ENCODE measurements at regions not wholly inside any gene's neighbourhood (a gene's known extent, or its start where the extent isn't known, plus 50 kb on each side); places are given as distances from the start of the nearest gene placed in this dataset.
"Not testable (repeated sequence)": the region's sequence is repeated elsewhere in the genome, so short reads cannot be mapped to it uniquely, and the experiment has no call there.

- H3K4me3 ChIP-seq (ENCODE audit: low read length in 2 of 2) = no peak overlapping the region
- H3K27ac ChIP-seq (ENCODE audit: low read depth in 2 of 2, low read length in 2 of 2) = no peak overlapping the region
- H3K36me3 ChIP-seq (ENCODE audit: control insufficient read depth in 2 of 2, insufficient read depth in 2 of 2, low read length in 2 of 2) = no peaks in the 10 kb centered on the region
- H3K9me3 ChIP-seq (ENCODE audit: control insufficient read depth in 2 of 2, low read length in 2 of 2) = no peaks in the 10 kb centered on the region
- no peaks in the 10 kb centered on the region for H3K27me3 ChIP-seq (ENCODE audit: control insufficient read depth in 2 of 2, insufficient read depth in 2 of 2, low read length in 2 of 2)
- H3K4me1 ChIP-seq (ENCODE audit: control insufficient read depth in 2 of 2, insufficient read depth in 2 of 2, low read length in 2 of 2) = peaks cover 3 to 6% of the 10 kb centered on the region in 2 donors
- H3K9ac ChIP-seq (ENCODE audit: low read depth in 1 of 2, low read length in 2 of 2) = no peak overlapping the region
Measured at GRCh38 chr6:167560673-167561569, 236.0 kb downstream of the TTLL2 start.

- H3K9ac ChIP-seq (ENCODE audit: low read depth in 1 of 2, low read length in 2 of 2); H3K4me1 ChIP-seq (ENCODE audit: control insufficient read depth in 2 of 2, insufficient read depth in 2 of 2, low read length in 2 of 2); H3K9me3 ChIP-seq (ENCODE audit: control insufficient read depth in 2 of 2, low read length in 2 of 2); H3K27me3 ChIP-seq (ENCODE audit: control insufficient read depth in 2 of 2, insufficient read depth in 2 of 2, low read length in 2 of 2); H3K4me3 ChIP-seq (ENCODE audit: low read length in 2 of 2); H3K36me3 ChIP-seq (ENCODE audit: control insufficient read depth in 2 of 2, insufficient read depth in 2 of 2, low read length in 2 of 2); H3K27ac ChIP-seq (ENCODE audit: low read depth in 2 of 2, low read length in 2 of 2): not testable (repeated sequence)
Measured at GRCh38 chr6:167562862-167563261, 238.0 kb downstream of the TTLL2 start.

GRCh38 chr6:167564416-167565250 is 239.7 kb downstream of the TTLL2 start:
- H3K36me3 ChIP-seq (ENCODE audit: control insufficient read depth in 2 of 2, insufficient read depth in 2 of 2, low read length in 2 of 2) = no peaks in the 10 kb centered on the region
- H3K27ac ChIP-seq (ENCODE audit: low read depth in 2 of 2, low read length in 2 of 2) = no peak overlapping the region

GRCh38 chr6:167565388-167565787 is 240.5 kb downstream of the TTLL2 start:
- Histone ChIP-seq H3K4me1 (ENCODE audit: control insufficient read depth in 2 of 2, insufficient read depth in 2 of 2, low read length in 2 of 2) (peaks cover 0 to 6% of the 10 kb centered on the region in 2 donors), H3K27ac (ENCODE audit: low read depth in 2 of 2, low read length in 2 of 2) (no peak overlapping the region), H3K9me3 (ENCODE audit: control insufficient read depth in 2 of 2, low read length in 2 of 2) (no peaks in the 10 kb centered on the region), H3K4me3 (ENCODE audit: low read length in 2 of 2) (no peak overlapping the region), H3K27me3 (ENCODE audit: control insufficient read depth in 2 of 2, insufficient read depth in 2 of 2, low read length in 2 of 2) (no peaks in the 10 kb centered on the region), H3K9ac (ENCODE audit: low read depth in 1 of 2, low read length in 2 of 2) (no peak overlapping the region), H3K36me3 (ENCODE audit: control insufficient read depth in 2 of 2, insufficient read depth in 2 of 2, low read length in 2 of 2) (no peaks in the 10 kb centered on the region)

More at GRCh38 chr6:167564416-167565250, 239.7 kb downstream of the TTLL2 start:
- no peaks in the 10 kb centered on the region for H3K27me3 ChIP-seq (ENCODE audit: control insufficient read depth in 2 of 2, insufficient read depth in 2 of 2, low read length in 2 of 2)
- H3K9me3 ChIP-seq (ENCODE audit: control insufficient read depth in 2 of 2, low read length in 2 of 2) = no peaks in the 10 kb centered on the region
- no peak overlapping the region for H3K9ac ChIP-seq (ENCODE audit: low read depth in 1 of 2, low read length in 2 of 2)
- H3K4me1 ChIP-seq (ENCODE audit: control insufficient read depth in 2 of 2, insufficient read depth in 2 of 2, low read length in 2 of 2) = peaks cover 5 to 6% of the 10 kb centered on the region in 2 donors
- H3K4me3 ChIP-seq (ENCODE audit: low read length in 2 of 2) = no peak overlapping the region

GRCh38 chr6:167565884-167566599 is 241.2 kb downstream of the TTLL2 start:
- H3K4me1 ChIP-seq (ENCODE audit: control insufficient read depth in 2 of 2, insufficient read depth in 2 of 2, low read length in 2 of 2) = peaks cover 0 to 6% of the 10 kb centered on the region in 2 donors
- H3K4me3 ChIP-seq (ENCODE audit: low read length in 2 of 2) = no peak overlapping the region
- H3K27ac ChIP-seq (ENCODE audit: low read depth in 2 of 2, low read length in 2 of 2) = no peak overlapping the region
- H3K27me3 ChIP-seq (ENCODE audit: control insufficient read depth in 2 of 2, insufficient read depth in 2 of 2, low read length in 2 of 2) = no peaks in the 10 kb centered on the region
- no peak overlapping the region for H3K9ac ChIP-seq (ENCODE audit: low read depth in 1 of 2, low read length in 2 of 2)
- no peaks in the 10 kb centered on the region for H3K36me3 ChIP-seq (ENCODE audit: control insufficient read depth in 2 of 2, insufficient read depth in 2 of 2, low read length in 2 of 2)
- H3K9me3 ChIP-seq (ENCODE audit: control insufficient read depth in 2 of 2, low read length in 2 of 2) = no peaks in the 10 kb centered on the region

- Histone ChIP-seq H3K36me3 (ENCODE audit: control insufficient read depth in 2 of 2, insufficient read depth in 2 of 2, low read length in 2 of 2) (no peaks in the 10 kb centered on the region), H3K4me1 (ENCODE audit: control insufficient read depth in 2 of 2, insufficient read depth in 2 of 2, low read length in 2 of 2) (peaks cover 0 to 6% of the 10 kb centered on the region in 2 donors), H3K9me3 (ENCODE audit: control insufficient read depth in 2 of 2, low read length in 2 of 2) (no peaks in the 10 kb centered on the region), H3K27ac (ENCODE audit: low read depth in 2 of 2, low read length in 2 of 2) (no peak overlapping the region), H3K27me3 (ENCODE audit: control insufficient read depth in 2 of 2, insufficient read depth in 2 of 2, low read length in 2 of 2) (no peaks in the 10 kb centered on the region), H3K9ac (ENCODE audit: low read depth in 1 of 2, low read length in 2 of 2) (no peak overlapping the region), H3K4me3 (ENCODE audit: low read length in 2 of 2) (no peak overlapping the region)
Measured at GRCh38 chr6:167566711-167567141, 241.8 kb downstream of the TTLL2 start.

GRCh38 chr6:167567142-167568033 is 242.5 kb downstream of the TTLL2 start:
- H3K9me3 ChIP-seq (ENCODE audit: control insufficient read depth in 2 of 2, low read length in 2 of 2) = no peaks in the 10 kb centered on the region
- no peak overlapping the region for H3K27ac ChIP-seq (ENCODE audit: low read depth in 2 of 2, low read length in 2 of 2)
- no peaks in the 10 kb centered on the region for H3K36me3 ChIP-seq (ENCODE audit: control insufficient read depth in 2 of 2, insufficient read depth in 2 of 2, low read length in 2 of 2)
- H3K9ac ChIP-seq (ENCODE audit: low read depth in 1 of 2, low read length in 2 of 2) = no peak overlapping the region
- no peak overlapping the region for H3K4me3 ChIP-seq (ENCODE audit: low read length in 2 of 2)
- no peaks in the 10 kb centered on the region for H3K27me3 ChIP-seq (ENCODE audit: control insufficient read depth in 2 of 2, insufficient read depth in 2 of 2, low read length in 2 of 2)
- peaks cover 0 to 6% of the 10 kb centered on the region in 2 donors for H3K4me1 ChIP-seq (ENCODE audit: control insufficient read depth in 2 of 2, insufficient read depth in 2 of 2, low read length in 2 of 2)

GRCh38 chr6:167568407-167569024 is 243.6 kb downstream of the TTLL2 start:
- H3K9ac ChIP-seq (ENCODE audit: low read depth in 1 of 2, low read length in 2 of 2) = no peak overlapping the region
- no peaks in the 10 kb centered on the region for H3K9me3 ChIP-seq (ENCODE audit: control insufficient read depth in 2 of 2, low read length in 2 of 2)
- H3K27me3 ChIP-seq (ENCODE audit: control insufficient read depth in 2 of 2, insufficient read depth in 2 of 2, low read length in 2 of 2) = no peaks in the 10 kb centered on the region
- H3K4me3 ChIP-seq (ENCODE audit: low read length in 2 of 2) = no peak overlapping the region
- H3K36me3 ChIP-seq (ENCODE audit: control insufficient read depth in 2 of 2, insufficient read depth in 2 of 2, low read length in 2 of 2) = no peaks in the 10 kb centered on the region
- peaks cover 0 to 6% of the 10 kb centered on the region in 2 donors for H3K4me1 ChIP-seq (ENCODE audit: control insufficient read depth in 2 of 2, insufficient read depth in 2 of 2, low read length in 2 of 2)
- H3K27ac ChIP-seq (ENCODE audit: low read depth in 2 of 2, low read length in 2 of 2) = no peak overlapping the region
